Mesenchymal stem cell (in vitro differentiated cells and primary cell): ENCODE measurements at regions not wholly inside any gene's neighbourhood (a gene's known extent, or its start where the extent isn't known, plus 50 kb on each side); places are given as distances from the start of the nearest gene placed in this dataset.

ENCODE experiments used
- DNase-seq: peaks from one replicate; pipeline ENCODE4 v3.0.0-alpha.2; 2013
- H2AFZ ChIP-seq: one replicate; pipeline ENCODE4 v1.6.1; 2013; ENCODE audit warnings: low read depth, mild to moderate bottlenecking, control low read depth, inconsistent platforms, low read length, moderate library complexity
- H2AK5ac ChIP-seq: 2 replicates; pipeline ENCODE4 v1.6.1; 2013; ENCODE audit warnings: low read length, moderate library complexity, mild to moderate bottlenecking, inconsistent platforms; ENCODE audit not compliant: severe bottlenecking
- H2BK120ac ChIP-seq: one replicate; pipeline ENCODE4 v1.6.1; 2013; ENCODE audit warnings: low read depth, mild to moderate bottlenecking, inconsistent platforms, low read length, moderate library complexity
- H2BK12ac ChIP-seq, 2 experiments: one replicate each; pipeline ENCODE4 v1.6.1; 2013; ENCODE audit warnings: inconsistent platforms in 2 of 2, low read length in 2 of 2, mild to moderate bottlenecking in 2 of 2, moderate library complexity in 2 of 2, control low read depth in 1 of 2
- H2BK15ac ChIP-seq: one replicate; pipeline ENCODE4 v1.6.1; 2013; ENCODE audit warnings: mild to moderate bottlenecking, low read depth, inconsistent platforms; ENCODE audit not compliant: poor library complexity, severe bottlenecking
- H2BK5ac ChIP-seq: 2 replicates; pipeline ENCODE4 v1.6.1; 2013; ENCODE audit warnings: low read depth, mild to moderate bottlenecking, low read length, control low read depth, inconsistent platforms; ENCODE audit not compliant: poor library complexity, severe bottlenecking
- H3K14ac ChIP-seq, 2 experiments: one replicate each; pipeline ENCODE4 v1.6.1; 2013; ENCODE audit warnings: inconsistent platforms in 2 of 2, low read length in 2 of 2, control low read depth in 1 of 2, mild to moderate bottlenecking in 1 of 2, moderate library complexity in 1 of 2
- H3K18ac ChIP-seq, 2 experiments: one replicate each; pipeline ENCODE4 v1.6.1; 2013; ENCODE audit warnings: inconsistent platforms in 2 of 2, low read length in 2 of 2, control low read depth in 1 of 2, low read depth in 1 of 2, mild to moderate bottlenecking in 1 of 2
- H3K23ac ChIP-seq, 2 experiments: one replicate each; pipeline ENCODE4 v1.6.1; 2013; ENCODE audit warnings: inconsistent platforms in 2 of 2, low read length in 2 of 2, mild to moderate bottlenecking in 2 of 2, moderate library complexity in 2 of 2, control low read depth in 1 of 2
- H3K27ac ChIP-seq: 2 replicates; pipeline ENCODE4 v1.5.1; 2013; ENCODE audit warnings: mild to moderate bottlenecking, moderate library complexity, low read length, control low read depth, inconsistent platforms; ENCODE audit not compliant: poor library complexity, severe bottlenecking
- H3K27me3 ChIP-seq, 2 experiments: 2 replicates each; pipeline versions ENCODE4 v1.6.1 to v1.7.0; 2013; ENCODE audit warnings: low read length in 2 of 2, mild to moderate bottlenecking in 2 of 2, moderate library complexity in 2 of 2, control low read depth in 1 of 2, inconsistent platforms in 1 of 2; ENCODE audit not compliant: control insufficient read depth in 1 of 2, insufficient read depth in 1 of 2
- H3K36me3 ChIP-seq, 2 experiments: 2 replicates each; pipeline versions ENCODE4 v1.6.1 to v1.7.0; 2013; ENCODE audit warnings: low read length in 2 of 2, control low read depth in 1 of 2, inconsistent platforms in 1 of 2, low read depth in 1 of 2, mild to moderate bottlenecking in 1 of 2; ENCODE audit not compliant: insufficient read depth in 2 of 2, control insufficient read depth in 1 of 2
- H3K4ac ChIP-seq, 2 experiments: one replicate each; pipeline ENCODE4 v1.6.1; 2013; ENCODE audit warnings: inconsistent platforms in 2 of 2, low read length in 2 of 2, mild to moderate bottlenecking in 2 of 2, moderate library complexity in 2 of 2, control low read depth in 1 of 2, low read depth in 1 of 2
- H3K4me1 ChIP-seq: 2 replicates; pipeline ENCODE4 v1.6.1; 2013; ENCODE audit warnings: low read depth, low read length, control low read depth; ENCODE audit not compliant: control insufficient read depth, insufficient read depth
- H3K4me2 ChIP-seq: 2 replicates; pipeline ENCODE4 v1.6.1; 2013; ENCODE audit warnings: low read length, mild to moderate bottlenecking, inconsistent platforms; ENCODE audit not compliant: poor library complexity, severe bottlenecking
- H3K4me3 ChIP-seq, 2 experiments: 2 replicates each; pipeline versions ENCODE4 v1.5.1 to v1.7.0; 2013; ENCODE audit warnings: low read length in 2 of 2, mild to moderate bottlenecking in 2 of 2, control low read depth in 1 of 2, low read depth in 1 of 2; ENCODE audit not compliant: insufficient read depth in 1 of 2
- H3K79me1 ChIP-seq: replicated peaks from 2 replicates; pipeline ENCODE4 v1.6.1; 2013; ENCODE audit warnings: mild to moderate bottlenecking, control low read depth, low read length, inconsistent platforms; ENCODE audit not compliant: poor library complexity, severe bottlenecking
- H3K9ac ChIP-seq: 2 replicates; pipeline ENCODE4 v1.7.0; 2013; ENCODE audit warnings: mild to moderate bottlenecking, low read length, moderate library complexity
- H3K9me3 ChIP-seq: 2 replicates; pipeline ENCODE4 v1.7.0; 2013; ENCODE audit warnings: mild to moderate bottlenecking, low read length; ENCODE audit not compliant: control insufficient read depth
- H4K8ac ChIP-seq: one replicate; pipeline ENCODE4 v1.6.1; 2013; ENCODE audit warnings: inconsistent platforms, mild to moderate bottlenecking, low read length, moderate library complexity
- H4K91ac ChIP-seq: one replicate; pipeline ENCODE4 v1.6.1; 2013; ENCODE audit warnings: mild to moderate bottlenecking, low read length, inconsistent platforms
- WGBS: methylation state at CpG from one replicate; pipeline ENCODE4 v1.1.7; 2013; ENCODE audit warnings: mixed read lengths; 5-methylcytosine and 5-hydroxymethylcytosine counted together

- Histone ChIP-seq H2AFZ (no peak overlapping the region), H3K4me1 (no peaks in the 10 kb centered on the region), H3K36me3 (no peaks in the 10 kb centered on the region), H3K4ac (no peak overlapping the region), H3K14ac (no peak overlapping the region), H3K27me3 (peaks cover 0 to 22% of the 10 kb centered on the region in 2 experiments), H3K79me1 (no peaks in the 10 kb centered on the region), H2BK5ac (no peak overlapping the region), H2AK5ac (no peak overlapping the region), H2BK12ac (no peak overlapping the region), H4K8ac (no peak overlapping the region), H4K91ac (no peak overlapping the region), H3K9ac (no peak overlapping the region), H3K23ac (no peak overlapping the region), H3K9me3 (no peaks in the 10 kb centered on the region), H3K18ac (no peak overlapping the region), H2BK120ac (no peak overlapping the region), H3K4me3 (no peak overlapping the region), H3K4me2 (no peak overlapping the region), H2BK15ac (no peak overlapping the region), H3K27ac (no peak overlapping the region)
- 70% methylated on average over 5 of the region's 5 CpGs for WGBS
- DNase-seq = no peak
These were observed 139.7 kb upstream of the IRX4 start for GRCh38 chr5:2022436-2022835.

GRCh38 chr5:2021484-2022176 lies 138.9 kb upstream of the IRX4 start:
- no peak overlapping the region for H3K23ac ChIP-seq
- no peak overlapping the region for H3K4me3 ChIP-seq
- no peak overlapping the region for H2BK120ac ChIP-seq
- no peak overlapping the region for H2AK5ac ChIP-seq
- H3K4me2 ChIP-seq = no peak overlapping the region
- no peak overlapping the region for H3K4ac ChIP-seq
- H2BK15ac ChIP-seq = no peak overlapping the region
- WGBS = 82% methylated on average over 14 of the region's 14 CpGs
- H3K14ac ChIP-seq = no peak overlapping the region
- H3K79me1 ChIP-seq = no peaks in the 10 kb centered on the region
- H3K9ac ChIP-seq = no peak overlapping the region
- no peak overlapping the region for H4K91ac ChIP-seq
- no peak overlapping the region for H2AFZ ChIP-seq
- H2BK12ac ChIP-seq = no peak overlapping the region
- no peaks in the 10 kb centered on the region for H3K36me3 ChIP-seq
- no peak overlapping the region for H4K8ac ChIP-seq
- DNase-seq = no peak
- H3K4me1 ChIP-seq = no peaks in the 10 kb centered on the region
- H2BK5ac ChIP-seq = no peak overlapping the region
- H3K9me3 ChIP-seq = no peaks in the 10 kb centered on the region
- H3K18ac ChIP-seq = no peak overlapping the region
- no peak overlapping the region for H3K27ac ChIP-seq
- peaks cover 0 to 22% of the 10 kb centered on the region in 2 experiments for H3K27me3 ChIP-seq

- Histone ChIP-seq H4K91ac (no peak overlapping the region), H3K9ac (no peak overlapping the region), H3K9me3 (no peaks in the 10 kb centered on the region), H2BK5ac (no peak overlapping the region), H3K4me2 (no peak overlapping the region), H3K18ac (no peak overlapping the region), H3K27ac (no peak overlapping the region), H3K79me1 (no peaks in the 10 kb centered on the region), H4K8ac (no peak overlapping the region), H2BK12ac (no peak overlapping the region), H3K23ac (no peak overlapping the region), H3K27me3 (peaks cover 0 to 22% of the 10 kb centered on the region in 2 experiments), H3K4ac (no peak overlapping the region), H3K4me1 (no peaks in the 10 kb centered on the region), H2AK5ac (no peak overlapping the region), H3K36me3 (no peaks in the 10 kb centered on the region), H3K4me3 (no peak overlapping the region), H2AFZ (no peak overlapping the region), H2BK15ac (no peak overlapping the region), H3K14ac (no peak overlapping the region), H2BK120ac (no peak overlapping the region)
- DNase-seq = no peak
- 82% methylated on average over 11 of the region's 11 CpGs for WGBS
These were observed 138.0 kb upstream of the IRX4 start for GRCh38 chr5:2020730-2021129.

GRCh38 chr5:2019716-2020115 lies 137.0 kb upstream of the IRX4 start:
- H2AK5ac ChIP-seq = no peak overlapping the region
- no peaks in the 10 kb centered on the region for H3K9me3 ChIP-seq
- no peak overlapping the region for H2BK120ac ChIP-seq
- H3K79me1 ChIP-seq = no peaks in the 10 kb centered on the region
- H4K91ac ChIP-seq = no peak overlapping the region
- H2BK15ac ChIP-seq = no peak overlapping the region
- H2AFZ ChIP-seq = no peak overlapping the region
- H3K36me3 ChIP-seq = no peaks in the 10 kb centered on the region
- H3K9ac ChIP-seq = no peak overlapping the region
- no peaks in the 10 kb centered on the region for H3K4me1 ChIP-seq
- H2BK12ac ChIP-seq = no peak overlapping the region
- H3K18ac ChIP-seq = no peak overlapping the region
- H3K27ac ChIP-seq = no peak overlapping the region
- H4K8ac ChIP-seq = no peak overlapping the region
- no peak overlapping the region for H3K23ac ChIP-seq
- no peak overlapping the region for H3K14ac ChIP-seq
- H3K27me3 ChIP-seq = peaks cover 0 to 22% of the 10 kb centered on the region in 2 experiments
- no peak overlapping the region for H3K4ac ChIP-seq
- H3K4me2 ChIP-seq = no peak overlapping the region
- no peak for DNase-seq
- WGBS = 75% methylated on average over 9 of the region's 9 CpGs
- no peak overlapping the region for H2BK5ac ChIP-seq
- no peak overlapping the region for H3K4me3 ChIP-seq
